Stimulated activated CD8-positive, alpha-beta memory T cell treated with anti-CD3 and anti-CD28 coated beads, Interleukin-15, amount 100 ng/mL, for 24 hours (primary cell): ENCODE measurements at regions not wholly inside any gene's neighbourhood (a gene's known extent, or its start where the extent isn't known, plus 50 kb on each side); places are given as distances from the start of the nearest gene placed in this dataset.

Source experiments
- DNase-seq: peaks from one replicate; pipeline ENCODE4 v3.0.0-alpha.2; 2020; ENCODE audit warnings: low read depth

GRCh38 chr9:107717529-107718314 lies 228.2 kb upstream of the KLF4 start:
- DNase-seq, result no peak

GRCh38 chr9:107715740-107716139 lies 226.2 kb upstream of the KLF4 start:
- no peak for DNase-seq

- no peak for DNase-seq
These were observed 223.9 kb upstream of the KLF4 start for GRCh38 chr9:107713470-107713869.

GRCh38 chr9:107712390-107712789 lies 222.8 kb upstream of the KLF4 start:
- no peak for DNase-seq

- no peak for DNase-seq
These were observed 222.0 kb upstream of the KLF4 start for GRCh38 chr9:107711542-107711941.

GRCh38 chr9:107710953-107711352 lies 221.4 kb upstream of the KLF4 start:
- no peak for DNase-seq

GRCh38 chr9:107710546-107710945 lies 221.0 kb upstream of the KLF4 start:
- no peak for DNase-seq

- no peak for DNase-seq
These were observed 219.2 kb upstream of the KLF4 start for GRCh38 chr9:107708791-107709190.

- DNase-seq, result no peak
These were observed 218.4 kb upstream of the KLF4 start for GRCh38 chr9:107707915-107708441.

- DNase-seq, result no peak
These were observed 217.9 kb upstream of the KLF4 start for GRCh38 chr9:107707428-107707837.

- no peak for DNase-seq
These were observed 217.3 kb upstream of the KLF4 start for GRCh38 chr9:107706701-107707427.

GRCh38 chr9:107705521-107705920 lies 216.0 kb upstream of the KLF4 start:
- DNase-seq, result no peak

GRCh38 chr9:107704774-107705173 lies 215.2 kb upstream of the KLF4 start:
- no peak for DNase-seq

GRCh38 chr9:107703651-107704050 lies 214.1 kb upstream of the KLF4 start:
- DNase-seq, result no peak

GRCh38 chr9:107700847-107701246 lies 211.3 kb upstream of the KLF4 start:
- DNase-seq, result no peak

- DNase-seq, result no peak
These were observed 209.7 kb upstream of the KLF4 start for GRCh38 chr9:107699231-107699630.

GRCh38 chr9:107698779-107699178 lies 209.2 kb upstream of the KLF4 start:
- DNase-seq, result no peak

GRCh38 chr9:107696302-107696701 lies 206.7 kb upstream of the KLF4 start:
- no peak for DNase-seq

GRCh38 chr9:107694390-107694789 lies 204.8 kb upstream of the KLF4 start:
- no peak for DNase-seq

- no peak for DNase-seq
These were observed 204.2 kb upstream of the KLF4 start for GRCh38 chr9:107693625-107694326.

GRCh38 chr9:107691664-107692063 lies 202.1 kb upstream of the KLF4 start:
- DNase-seq, result no peak

GRCh38 chr9:107690021-107690420 lies 200.5 kb upstream of the KLF4 start:
- no peak for DNase-seq

GRCh38 chr9:107688728-107689127 lies 199.2 kb upstream of the KLF4 start:
- DNase-seq, result no peak
